ENCODE measurements at regions not wholly inside any gene's neighbourhood (a gene's known extent, or its start where the extent isn't known, plus 50 kb on each side); places are given as distances from the start of the nearest gene placed in this dataset.

DNA sequence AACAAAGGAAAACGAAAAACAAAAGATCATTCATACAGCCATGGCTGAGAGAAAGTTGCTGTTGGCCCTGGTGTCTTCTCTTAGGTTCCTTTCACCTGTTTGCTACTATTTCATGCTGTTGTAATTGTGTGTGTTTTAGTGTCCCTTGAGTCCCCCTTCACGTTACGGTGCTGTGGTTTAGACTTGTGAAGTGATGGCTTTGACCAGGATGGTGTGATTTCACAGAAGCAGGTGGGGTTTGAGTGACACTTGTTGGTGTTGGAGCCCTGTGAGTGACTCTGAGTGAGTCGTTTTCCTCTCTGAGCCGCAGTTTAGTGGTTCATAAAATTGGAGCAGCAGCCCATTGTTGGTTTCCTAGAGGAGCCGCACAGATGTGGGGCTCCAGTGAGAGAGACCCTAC lies 635.4 kb downstream of the VRK1 start:
- no peak overlapping the region for H4K8ac ChIP-seq (ENCODE audit: low read depth, low read length)
- H3K4ac ChIP-seq (ENCODE audit: low read length), result no peak overlapping the region
- H3K14ac ChIP-seq (ENCODE audit: low read length), result no peak overlapping the region
- H2BK12ac ChIP-seq (ENCODE audit: low read length), result no peak overlapping the region
- no peaks in the 10 kb centered on the region for H3K36me3 ChIP-seq (replicated peaks in 1 of 2; ENCODE audit: control insufficient read depth in 2 of 2, insufficient read depth in 2 of 2, low read length in 2 of 2)
- no peak overlapping the region for H2AK5ac ChIP-seq (ENCODE audit: low read depth, low read length)
- H4K91ac ChIP-seq (ENCODE audit: low read depth, low read length, poor library complexity), result no peak overlapping the region
- no peaks in the 10 kb centered on the region for H3K9me3 ChIP-seq (replicated peaks in 1 of 2; ENCODE audit: control insufficient read depth in 2 of 2, insufficient read depth in 1 of 2, low read depth in 1 of 2, low read length in 2 of 2)
- H2BK5ac ChIP-seq (ENCODE audit: low read length), result no peak overlapping the region
- no peak overlapping the region for H2BK120ac ChIP-seq (ENCODE audit: low read depth, low read length)
- H2AFZ ChIP-seq (ENCODE audit: low read length), result no peak overlapping the region
- no peak overlapping the region for H3K4me2 ChIP-seq (ENCODE audit: insufficient read depth, low read length, poor library complexity, severe bottlenecking)
- no peak overlapping the region for H3K18ac ChIP-seq (ENCODE audit: low read length)
- H3K27me3 ChIP-seq (ENCODE audit: control insufficient read depth in 3 of 3, insufficient read depth in 3 of 3, low read depth in 1 of 3, low read length in 3 of 3), result no peaks in the 10 kb centered on the region
- no peak for DNase-seq (ENCODE audit: low spot score)
- H3K27ac ChIP-seq (replicated peaks; ENCODE audit: low read length), result no peak overlapping the region
- no peaks in the 10 kb centered on the region for H3K4me1 ChIP-seq (ENCODE audit: control insufficient read depth in 2 of 2, insufficient read depth in 1 of 2, low read depth in 1 of 2, low read length in 2 of 2)
- no peak overlapping the region for H3K9ac ChIP-seq (ENCODE audit: low read depth, low read length, poor library complexity)
- WGBS, 2 donors (ENCODE audit: extremely low coverage in 2 of 2, insufficient read length in 2 of 2, insufficient replicate concordance in 1 of 2), result no CpG with 5 or more reads among the region's 6 CpGs
- H3K23ac ChIP-seq (ENCODE audit: low read depth, low read length, poor library complexity), result no peak overlapping the region
- no peak overlapping the region for H3K4me3 ChIP-seq (ENCODE audit: low read length in 2 of 2)
- H3K79me1 ChIP-seq (ENCODE audit: low read depth, low read length), result no peaks in the 10 kb centered on the region
- no peak overlapping the region for H2BK15ac ChIP-seq (ENCODE audit: low read length)

DNA sequence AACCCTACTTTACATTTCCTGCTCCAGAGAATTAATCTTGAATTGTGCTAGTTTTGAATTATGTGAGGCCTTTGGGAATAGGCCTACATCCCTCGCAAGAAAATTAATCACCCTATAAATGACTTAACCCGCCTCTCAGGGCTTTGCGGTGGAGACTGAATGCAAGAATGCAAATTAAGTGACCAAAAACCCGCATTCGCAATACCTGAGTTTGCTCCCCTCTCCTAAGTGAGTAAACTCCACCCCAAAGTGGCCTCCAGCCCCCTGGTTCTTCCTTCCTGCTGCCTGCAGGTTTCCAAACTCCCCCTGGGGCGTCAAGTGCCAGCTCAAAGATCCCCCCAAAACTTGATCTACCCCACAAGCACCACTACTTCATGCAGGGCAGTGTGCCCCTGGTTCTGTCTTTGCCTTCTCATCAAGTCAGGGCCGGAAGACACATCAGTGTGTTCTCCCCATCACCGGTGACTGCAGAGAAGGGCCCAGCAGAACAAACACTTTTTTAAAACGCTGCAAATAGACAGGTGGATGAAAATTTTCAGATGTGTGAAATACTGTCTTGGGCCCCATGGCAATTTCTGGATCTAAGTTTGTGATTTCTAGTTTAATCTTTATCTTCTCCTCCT lies 644.7 kb downstream of the VRK1 start:
- Histone ChIP-seq H3K18ac (ENCODE audit: low read length) (no peak overlapping the region), H3K4me1 (ENCODE audit: control insufficient read depth in 2 of 2, insufficient read depth in 1 of 2, low read depth in 1 of 2, low read length in 2 of 2) (peaks cover 0 to 8% of the 10 kb centered on the region in 2 donors), H4K91ac (ENCODE audit: low read depth, low read length, poor library complexity) (no peak overlapping the region), H2BK5ac (ENCODE audit: low read length) (no peak overlapping the region), H3K4me2 (ENCODE audit: insufficient read depth, low read length, poor library complexity, severe bottlenecking) (no peak overlapping the region), H2AK5ac (ENCODE audit: low read depth, low read length) (no peak overlapping the region), H3K27ac (replicated peaks; ENCODE audit: low read length) (no peak overlapping the region), H3K36me3 (replicated peaks in 1 of 2; ENCODE audit: control insufficient read depth in 2 of 2, insufficient read depth in 2 of 2, low read length in 2 of 2) (no peaks in the 10 kb centered on the region), H4K8ac (ENCODE audit: low read depth, low read length) (no peak overlapping the region), H3K9me3 (replicated peaks in 1 of 2; ENCODE audit: control insufficient read depth in 2 of 2, insufficient read depth in 1 of 2, low read depth in 1 of 2, low read length in 2 of 2) (peaks cover 0 to 2% of the 10 kb centered on the region in 2 donors), H2BK12ac (ENCODE audit: low read length) (no peak overlapping the region), H2BK15ac (ENCODE audit: low read length) (no peak overlapping the region), H3K79me1 (ENCODE audit: low read depth, low read length) (no peaks in the 10 kb centered on the region), H2BK120ac (ENCODE audit: low read depth, low read length) (no peak overlapping the region), H3K4me3 (ENCODE audit: low read length in 2 of 2) (peak overlapping the region in 1 of 2 donors; percentile 40), H3K9ac (ENCODE audit: low read depth, low read length, poor library complexity) (no peak overlapping the region), H2AFZ (ENCODE audit: low read length) (no peak overlapping the region), H3K27me3 (ENCODE audit: control insufficient read depth in 3 of 3, insufficient read depth in 3 of 3, low read depth in 1 of 3, low read length in 3 of 3) (no peaks in the 10 kb centered on the region), H3K4ac (ENCODE audit: low read length) (no peak overlapping the region), H3K23ac (ENCODE audit: low read depth, low read length, poor library complexity) (no peak overlapping the region), H3K14ac (ENCODE audit: low read length) (no peak overlapping the region)
- no CpG with 5 or more reads among the region's 9 CpGs for WGBS, 2 donors (ENCODE audit: extremely low coverage in 2 of 2, insufficient read length in 2 of 2, insufficient replicate concordance in 1 of 2)
- no peak for DNase-seq (ENCODE audit: low spot score)

GRCh38 chr14:97442363-97442762 lies 645.2 kb downstream of the VRK1 start:
- Histone ChIP-seq H2BK120ac (ENCODE audit: low read depth, low read length) (no peak overlapping the region), H2AK5ac (ENCODE audit: low read depth, low read length) (no peak overlapping the region), H3K27ac (replicated peaks; ENCODE audit: low read length) (no peak overlapping the region)

DNA sequence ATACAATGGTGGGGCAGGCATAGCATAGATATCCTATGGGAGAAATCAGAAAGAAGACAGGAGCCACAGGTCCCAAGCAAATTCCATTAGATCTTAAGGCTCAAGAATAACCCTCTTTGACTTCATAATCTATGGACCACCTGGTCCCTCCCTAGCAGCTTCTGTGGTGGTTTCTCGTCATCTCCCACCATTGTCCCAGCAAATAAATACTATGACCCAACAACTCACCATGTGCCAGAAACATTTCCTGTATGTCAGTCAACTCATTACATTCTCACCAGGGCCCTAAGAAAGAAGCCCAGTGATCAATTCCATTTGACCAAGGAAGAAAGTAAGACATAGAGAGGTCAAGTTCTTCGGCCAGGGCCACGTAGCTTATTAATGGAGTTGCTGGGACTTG lies 646.2 kb downstream of the VRK1 start:
- H3K9me3 ChIP-seq (replicated peaks in 1 of 2; ENCODE audit: control insufficient read depth in 2 of 2, insufficient read depth in 1 of 2, low read depth in 1 of 2, low read length in 2 of 2), result peaks cover 0 to 2% of the 10 kb centered on the region in 2 donors
- H3K27ac ChIP-seq (replicated peaks; ENCODE audit: low read length), result no peak overlapping the region
- DNase-seq (ENCODE audit: low spot score), result no peak
- H3K4me2 ChIP-seq (ENCODE audit: insufficient read depth, low read length, poor library complexity, severe bottlenecking), result no peak overlapping the region
- H3K79me1 ChIP-seq (ENCODE audit: low read depth, low read length), result no peaks in the 10 kb centered on the region
- H3K4me1 ChIP-seq (ENCODE audit: control insufficient read depth in 2 of 2, insufficient read depth in 1 of 2, low read depth in 1 of 2, low read length in 2 of 2), result peaks cover 0 to 8% of the 10 kb centered on the region in 2 donors
- no peak overlapping the region for H2AK5ac ChIP-seq (ENCODE audit: low read depth, low read length)
- H3K14ac ChIP-seq (ENCODE audit: low read length), result no peak overlapping the region
- no peak overlapping the region for H2BK12ac ChIP-seq (ENCODE audit: low read length)
- H3K23ac ChIP-seq (ENCODE audit: low read depth, low read length, poor library complexity), result no peak overlapping the region
- no peak overlapping the region for H4K91ac ChIP-seq (ENCODE audit: low read depth, low read length, poor library complexity)
- no peak overlapping the region for H3K9ac ChIP-seq (ENCODE audit: low read depth, low read length, poor library complexity)
- H3K18ac ChIP-seq (ENCODE audit: low read length), result no peak overlapping the region
- no peaks in the 10 kb centered on the region for H3K27me3 ChIP-seq (ENCODE audit: control insufficient read depth in 3 of 3, insufficient read depth in 3 of 3, low read depth in 1 of 3, low read length in 3 of 3)
- no peak overlapping the region for H2BK15ac ChIP-seq (ENCODE audit: low read length)
- H2BK120ac ChIP-seq (ENCODE audit: low read depth, low read length), result no peak overlapping the region
- no CpG with 5 or more reads among the region's 3 CpGs for WGBS, 2 donors (ENCODE audit: extremely low coverage in 2 of 2, insufficient read length in 2 of 2, insufficient replicate concordance in 1 of 2)
- no peak overlapping the region for H3K4ac ChIP-seq (ENCODE audit: low read length)
- no peak overlapping the region for H4K8ac ChIP-seq (ENCODE audit: low read depth, low read length)
- H3K4me3 ChIP-seq (ENCODE audit: low read length in 2 of 2), result no peak overlapping the region
- H2AFZ ChIP-seq (ENCODE audit: low read length), result no peak overlapping the region
- no peak overlapping the region for H2BK5ac ChIP-seq (ENCODE audit: low read length)
- no peaks in the 10 kb centered on the region for H3K36me3 ChIP-seq (replicated peaks in 1 of 2; ENCODE audit: control insufficient read depth in 2 of 2, insufficient read depth in 2 of 2, low read length in 2 of 2)

More at GRCh38 chr14:97442363-97442762, 645.2 kb downstream of the VRK1 start:
- no peak overlapping the region for H2BK5ac ChIP-seq (ENCODE audit: low read length)
- H4K8ac ChIP-seq (ENCODE audit: low read depth, low read length), result no peak overlapping the region
- no peak for DNase-seq (ENCODE audit: low spot score)
- no peaks in the 10 kb centered on the region for H3K36me3 ChIP-seq (replicated peaks in 1 of 2; ENCODE audit: control insufficient read depth in 2 of 2, insufficient read depth in 2 of 2, low read length in 2 of 2)
- H3K4me2 ChIP-seq (ENCODE audit: insufficient read depth, low read length, poor library complexity, severe bottlenecking), result no peak overlapping the region
- no peak overlapping the region for H4K91ac ChIP-seq (ENCODE audit: low read depth, low read length, poor library complexity)
- no peaks in the 10 kb centered on the region for H3K79me1 ChIP-seq (ENCODE audit: low read depth, low read length)
- H3K23ac ChIP-seq (ENCODE audit: low read depth, low read length, poor library complexity), result no peak overlapping the region
- H3K4ac ChIP-seq (ENCODE audit: low read length), result no peak overlapping the region
- no peak overlapping the region for H3K14ac ChIP-seq (ENCODE audit: low read length)
- H3K4me3 ChIP-seq (ENCODE audit: low read length in 2 of 2), result no peak overlapping the region
- H3K27me3 ChIP-seq (ENCODE audit: control insufficient read depth in 3 of 3, insufficient read depth in 3 of 3, low read depth in 1 of 3, low read length in 3 of 3), result no peaks in the 10 kb centered on the region
- H2BK12ac ChIP-seq (ENCODE audit: low read length), result no peak overlapping the region
- H3K9me3 ChIP-seq (replicated peaks in 1 of 2; ENCODE audit: control insufficient read depth in 2 of 2, insufficient read depth in 1 of 2, low read depth in 1 of 2, low read length in 2 of 2), result peaks cover 0 to 2% of the 10 kb centered on the region in 2 donors
- H3K18ac ChIP-seq (ENCODE audit: low read length), result no peak overlapping the region
- H2AFZ ChIP-seq (ENCODE audit: low read length), result no peak overlapping the region
- no peak overlapping the region for H3K9ac ChIP-seq (ENCODE audit: low read depth, low read length, poor library complexity)
- H3K4me1 ChIP-seq (ENCODE audit: control insufficient read depth in 2 of 2, insufficient read depth in 1 of 2, low read depth in 1 of 2, low read length in 2 of 2), result peaks cover 0 to 8% of the 10 kb centered on the region in 2 donors
- no CpG with 5 or more reads among the region's 2 CpGs for WGBS, 2 donors (ENCODE audit: extremely low coverage in 2 of 2, insufficient read length in 2 of 2, insufficient replicate concordance in 1 of 2)
- H2BK15ac ChIP-seq (ENCODE audit: low read length), result no peak overlapping the region
